Heart right ventricle (tissue), 16 donors: ENCODE measurements at regions not wholly inside any gene's neighbourhood (a gene's known extent, or its start where the extent isn't known, plus 50 kb on each side); places are given as distances from the start of the nearest gene placed in this dataset.

Source experiments
- ATAC-seq, 8 donors: fragments of 200-7000 bp; cut with Tn5 transposase; one replicate each; pipeline ENCODE4 v1.9.1; 2020; ENCODE audit warnings: mild to moderate bottlenecking in 8 of 8, moderate library complexity in 8 of 8, moderate number of reproducible peaks in 1 of 8
- DNase-seq, 2 donors: peaks; one replicate each; pipeline ENCODE4 v3.0.0-alpha.2; 2020
- H3K27ac ChIP-seq, 10 donors: fragments of 200-600 bp; sonication (generic) in 2 of 10; one replicate each; pipeline versions ENCODE4 v1.5.0 to v1.8.0; 2020 to 2022; ENCODE audit warnings: mild to moderate bottlenecking in 3 of 10
- H3K27me3 ChIP-seq, 7 donors: fragments of 200-600 bp; one replicate each; pipeline ENCODE4 v1.8.0; 2021 to 2022; ENCODE audit warnings: mild to moderate bottlenecking in 2 of 7
- H3K36me3 ChIP-seq, 9 donors: fragments of 200-600 bp; sonication (generic) in 1 of 9; one replicate each; pipeline versions ENCODE4 v1.5.0 to v1.8.0; 2020 to 2022; ENCODE audit warnings: mild to moderate bottlenecking in 2 of 9
- H3K4me1 ChIP-seq, 9 donors: fragments of 200-600 bp; sonication (generic) in 1 of 9; one replicate each; pipeline versions ENCODE4 v1.5.0 to v1.8.0; 2020 to 2022; ENCODE audit warnings: mild to moderate bottlenecking in 4 of 9
- H3K4me3 ChIP-seq, 10 donors: fragments of 200-600 bp; sonication (generic) in 2 of 10; one replicate each; pipeline versions ENCODE4 v1.5.0 to v1.8.0; 2020 to 2022; ENCODE audit warnings: mild to moderate bottlenecking in 7 of 10, moderate library complexity in 2 of 10
- H3K9me3 ChIP-seq, 11 donors: fragments of 200-600 bp in 10 of 11; sonication (generic) in 2 of 11; one replicate each; pipeline versions ENCODE4 v1.5.0 to v1.8.0; 2013 to 2022; ENCODE audit warnings: mild to moderate bottlenecking in 2 of 11, control low read depth in 1 of 11, moderate library complexity in 1 of 11
- CTCF ChIP-seq, 9 donors: fragments of 200-600 bp; sonication (generic) in 2 of 9; IDR thresholded peaks; one replicate each; pipeline versions ENCODE4 v1.5.0 to v1.8.0; 2021 to 2022; ENCODE audit warnings: antibody characterized with exemption in 9 of 9, mild to moderate bottlenecking in 5 of 9, moderate library complexity in 1 of 9
- WGBS, 2 donors: extraction: QIAGEN DNeasy Blood & Tissue Kit; methylation state at CpG; one replicate each; pipeline ENCODE4 v1.1.7; 2013; ENCODE audit warnings: inconsistent platforms in 1 of 2; 5-methylcytosine and 5-hydroxymethylcytosine counted together
- intact Hi-C, 10 donors: fragments of 100-400 bp; cut with DNase I; formaldehyde crosslinking; loops; one replicate each; pipeline versions ENCODE4 v1.11.1 to v1.14.2; 2022
- donor health status: Arrhythmogenic right ventricular cardiomyopathy.
- donor health status: ischemic (EF 13 %, LVEDD 7.1; RV severe dilation, severe dysfunction).
- donor health status: healthy with polysubstance abuse.
- donor health status: DM: no; HTN: yes; CAD: no.
- donor health status: DM: no; HTN: no; CAD: no.
- donor health status: ischemic (EF 25% LVEDD 6.9; RV normal size, moderate dysfunction).
- donor health status: ischemic (EF 25% LVEDD 5.7; RV mildly dilated, moderate dysfunction).
- donor health status: healthy.
- donor health status: DM: yes; HTN: yes; CAD: no.
- donor health status: Ischemic cardiomyopathy.
- donor health status: ischemic (EF 35%, LVEDD 5.7; RV mildly dilated, moderate dysfunction).
- donor health status: nonischemic (EF 11% LVEDD 7.7; RV severe dilation, severe dysfunction).
- donor health status: DM: yes; HTN: yes; CAD: no.
- donor health status: PGD.
- donor health status: ischemic (EF 29% LVEDD 5.4; RV normal size, mild dysfunction).
- donor health status: nonischemic (EF 23%, LVEDD 6.1; RV moderate dilation, normal function).

DNA sequence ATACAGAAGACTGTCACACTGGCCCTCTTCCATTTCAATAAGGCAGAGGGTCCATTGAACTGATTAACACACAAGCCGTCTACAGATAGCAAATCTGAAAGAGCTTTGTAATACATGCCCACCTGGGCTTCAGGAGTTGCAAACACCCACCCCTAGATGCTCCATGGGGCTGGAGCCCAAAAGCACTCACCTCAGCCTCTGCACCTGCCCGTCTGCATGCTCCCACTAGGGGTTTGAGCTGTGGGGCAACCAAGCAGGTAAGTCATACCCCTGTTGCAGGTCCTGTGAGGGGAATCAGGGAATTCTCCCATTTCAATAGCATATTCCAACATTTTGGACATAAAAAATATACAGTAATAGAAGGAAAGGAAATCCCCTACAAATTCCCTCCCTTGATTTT is 243.0 kb upstream of the KCNIP4 start:
- peaks cover 0 to 4% (median 0%) of the 10 kb centered on the region in 11 donors for H3K9me3 ChIP-seq
- WGBS, 2 donors, result 52 to 60% methylated on average over 2 of the region's 2 CpGs
- DNase-seq, result no peak
- H3K27ac ChIP-seq, result no peak overlapping the region
- H3K4me1 ChIP-seq, result no peaks in the 10 kb centered on the region
- H3K36me3 ChIP-seq, result no peaks in the 10 kb centered on the region
- intact Hi-C loops, result no loop called here
- ATAC-seq, result no peak
- no peaks in the 10 kb centered on the region for H3K27me3 ChIP-seq
- H3K4me3 ChIP-seq, result no peak overlapping the region
- no peak for TF ChIP-seq CTCF (IDR thresholded peaks at IDR 0.05)

GRCh38 chr4:22190855-22191254 is 242.3 kb upstream of the KCNIP4 start:
- TF ChIP-seq CTCF (IDR thresholded peaks at IDR 0.05), result no peak
- ATAC-seq, result peak in 1 of 8 donors; percentile 35
- no peaks in the 10 kb centered on the region for H3K4me1 ChIP-seq
- no peaks in the 10 kb centered on the region for H3K27me3 ChIP-seq
- intact Hi-C loops, result no loop called here
- no peaks in the 10 kb centered on the region for H3K36me3 ChIP-seq
- H3K9me3 ChIP-seq, result peaks cover 0 to 4% (median 0%) of the 10 kb centered on the region in 11 donors
- no peak overlapping the region for H3K4me3 ChIP-seq
- H3K27ac ChIP-seq, result no peak overlapping the region
- DNase-seq, result no peak
- WGBS, 2 donors, result 72 to 81% methylated on average over 1 of the region's 1 CpG

- Histone ChIP-seq H3K27me3 (no peaks in the 10 kb centered on the region), H3K9me3 (peaks cover 0 to 4% (median 0%) of the 10 kb centered on the region in 11 donors), H3K36me3 (no peaks in the 10 kb centered on the region), H3K4me3 (no peak overlapping the region), H3K27ac (no peak overlapping the region), H3K4me1 (no peaks in the 10 kb centered on the region)
- no peak for ATAC-seq
- no peak for TF ChIP-seq CTCF (IDR thresholded peaks at IDR 0.05)
- intact Hi-C loops, result no loop called here
- no peak for DNase-seq
- WGBS, 2 donors, result 68 to 76% methylated on average over 2 of the region's 2 CpGs
Measured at GRCh38 chr4:22187203-22187820, 238.7 kb upstream of the KCNIP4 start.

DNA sequence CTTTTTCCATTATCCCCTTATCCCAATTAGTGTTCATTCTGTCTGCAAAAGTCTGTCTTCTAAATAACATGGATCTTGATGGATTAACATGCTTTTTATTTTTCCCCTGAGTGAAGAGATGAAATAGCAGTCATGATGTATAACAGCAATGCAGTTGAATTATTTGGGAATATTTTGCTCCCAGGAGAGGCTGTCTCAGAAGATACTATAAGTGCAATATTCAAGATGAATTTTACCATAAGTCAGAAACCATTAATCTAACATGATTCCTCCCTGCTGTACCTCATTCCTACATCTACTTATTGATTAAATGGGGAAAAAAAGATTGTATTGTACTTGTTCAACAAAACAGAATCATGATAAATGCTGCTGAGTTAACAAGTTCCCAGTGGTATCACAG is 233.2 kb upstream of the KCNIP4 start:
- no peak for DNase-seq
- Histone ChIP-seq H3K36me3 (no peaks in the 10 kb centered on the region), H3K27me3 (no peaks in the 10 kb centered on the region), H3K4me3 (no peak overlapping the region), H3K27ac (no peak overlapping the region), H3K4me1 (no peaks in the 10 kb centered on the region), H3K9me3 (no peaks in the 10 kb centered on the region)
- intact Hi-C loops, result no loop called here
- TF ChIP-seq CTCF (IDR thresholded peaks at IDR 0.05), result no peak
- no peak for ATAC-seq
